DMS114 treated with DMSO at 0.1 percent for 48 hours (cell line): ENCODE measurements at regions not wholly inside any gene's neighbourhood (a gene's known extent, or its start where the extent isn't known, plus 50 kb on each side); places are given as distances from the start of the nearest gene placed in this dataset.
"Not testable (repeated sequence)": the region's sequence is repeated elsewhere in the genome, so short reads cannot be mapped to it uniquely, and the experiment has no call there.

Source experiments
- DNase-seq: peaks from one replicate; lab custom pipeline; 2025; ENCODE audit not compliant: unreplicated experiment; lab: John Stamatoyannopoulos, UW

- DNase-seq: no peak
Measured at GRCh38 chr19:32063601-32064000, 281.8 kb upstream of the ZNF507 start.

GRCh38 chr19:32066056-32066455 is 279.4 kb upstream of the ZNF507 start:
- no peak for DNase-seq

- no peak for DNase-seq
Measured at GRCh38 chr19:32067685-32068084, 277.7 kb upstream of the ZNF507 start.

GRCh38 chr19:32068793-32069192 is 276.6 kb upstream of the ZNF507 start:
- DNase-seq: no peak

- DNase-seq: no peak
Measured at GRCh38 chr19:32070101-32070500, 275.3 kb upstream of the ZNF507 start.

GRCh38 chr19:32082028-32082427 is 263.4 kb upstream of the ZNF507 start:
- no peak for DNase-seq

GRCh38 chr19:32084756-32085363 is 260.6 kb upstream of the ZNF507 start:
- DNase-seq: not testable (repeated sequence)

- DNase-seq: no peak
Measured at GRCh38 chr19:32091241-32091640, 254.2 kb upstream of the ZNF507 start.

GRCh38 chr19:32097011-32097410 is 248.4 kb upstream of the ZNF507 start:
- no peak for DNase-seq

- DNase-seq: no peak
Measured at GRCh38 chr19:32097620-32098019, 247.8 kb upstream of the ZNF507 start.

- no peak for DNase-seq
Measured at GRCh38 chr19:32098968-32099367, 246.4 kb upstream of the ZNF507 start.

- DNase-seq: no peak
Measured at GRCh38 chr19:32101206-32101605, 244.2 kb upstream of the ZNF507 start.

GRCh38 chr19:32103541-32103940 is 241.9 kb upstream of the ZNF507 start:
- no peak for DNase-seq

GRCh38 chr19:32104153-32104849 is 241.1 kb upstream of the ZNF507 start:
- DNase-seq: no peak

GRCh38 chr19:32104850-32105235 is 240.6 kb upstream of the ZNF507 start:
- no peak for DNase-seq

GRCh38 chr19:32105527-32106310 is 239.7 kb upstream of the ZNF507 start:
- DNase-seq: no peak

- no peak for DNase-seq
Measured at GRCh38 chr19:32122258-32122657, 223.2 kb upstream of the ZNF507 start.

- no peak for DNase-seq
Measured at GRCh38 chr19:32123355-32123940, 222.0 kb upstream of the ZNF507 start.

GRCh38 chr19:32124585-32124984 is 220.8 kb upstream of the ZNF507 start:
- DNase-seq: no peak

GRCh38 chr19:32129141-32129540 is 216.3 kb upstream of the ZNF507 start:
- no peak for DNase-seq

GRCh38 chr19:32130332-32130731 is 215.1 kb upstream of the ZNF507 start:
- no peak for DNase-seq

- no peak for DNase-seq
Measured at GRCh38 chr19:32131005-32131404, 214.4 kb upstream of the ZNF507 start.
